Choroid plexus epithelial cell (primary cell): ENCODE measurements at regions not wholly inside any gene's neighbourhood (a gene's known extent, or its start where the extent isn't known, plus 50 kb on each side); places are given as distances from the start of the nearest gene placed in this dataset.

Source experiments
- DNase-seq: peaks from one replicate; pipeline ENCODE4 v3.0.0-alpha.2; 2010; ENCODE audit warnings: low read depth
- H3K4me3 ChIP-seq: 2 replicates; pipeline ENCODE4 v1.5.1; 2011; ENCODE audit warnings: low read depth, mild to moderate bottlenecking, control low read depth, low read length, moderate library complexity
- TF ChIP-seq, protein P1 (sequence below): conservative IDR thresholded peaks from 2 replicates; pipeline ENCODE4 v1.5.1; 2011; ENCODE audit warnings: low read depth, mild to moderate bottlenecking, control low read depth, inconsistent platforms, low read length, moderate library complexity

DNA sequence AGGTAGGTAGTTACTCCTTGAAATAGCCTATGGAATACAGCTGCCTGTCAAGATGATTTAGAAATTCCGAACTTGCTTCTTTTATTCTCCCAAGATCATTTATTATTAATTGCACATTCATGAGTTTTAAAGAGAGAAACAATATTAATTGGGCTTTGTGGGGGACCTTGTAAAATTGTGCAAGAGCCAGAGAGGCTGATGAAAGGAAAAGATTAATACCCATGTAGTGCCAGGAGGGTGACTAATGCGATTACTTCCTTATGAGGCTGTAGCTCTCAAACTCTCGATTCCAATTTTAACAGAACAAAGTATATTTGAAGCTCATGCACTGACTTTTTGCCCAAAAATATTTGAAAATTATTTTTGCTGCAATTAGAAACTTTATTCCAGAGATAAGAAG, 423.8 kb upstream of the ID4 start:
- peak; percentile 29 for DNase-seq
- no peak overlapping the region for H3K4me3 ChIP-seq
- TF ChIP-seq, protein P1, sequence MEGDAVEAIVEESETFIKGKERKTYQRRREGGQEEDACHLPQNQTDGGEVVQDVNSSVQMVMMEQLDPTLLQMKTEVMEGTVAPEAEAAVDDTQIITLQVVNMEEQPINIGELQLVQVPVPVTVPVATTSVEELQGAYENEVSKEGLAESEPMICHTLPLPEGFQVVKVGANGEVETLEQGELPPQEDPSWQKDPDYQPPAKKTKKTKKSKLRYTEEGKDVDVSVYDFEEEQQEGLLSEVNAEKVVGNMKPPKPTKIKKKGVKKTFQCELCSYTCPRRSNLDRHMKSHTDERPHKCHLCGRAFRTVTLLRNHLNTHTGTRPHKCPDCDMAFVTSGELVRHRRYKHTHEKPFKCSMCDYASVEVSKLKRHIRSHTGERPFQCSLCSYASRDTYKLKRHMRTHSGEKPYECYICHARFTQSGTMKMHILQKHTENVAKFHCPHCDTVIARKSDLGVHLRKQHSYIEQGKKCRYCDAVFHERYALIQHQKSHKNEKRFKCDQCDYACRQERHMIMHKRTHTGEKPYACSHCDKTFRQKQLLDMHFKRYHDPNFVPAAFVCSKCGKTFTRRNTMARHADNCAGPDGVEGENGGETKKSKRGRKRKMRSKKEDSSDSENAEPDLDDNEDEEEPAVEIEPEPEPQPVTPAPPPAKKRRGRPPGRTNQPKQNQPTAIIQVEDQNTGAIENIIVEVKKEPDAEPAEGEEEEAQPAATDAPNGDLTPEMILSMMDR = no peak

DNA sequence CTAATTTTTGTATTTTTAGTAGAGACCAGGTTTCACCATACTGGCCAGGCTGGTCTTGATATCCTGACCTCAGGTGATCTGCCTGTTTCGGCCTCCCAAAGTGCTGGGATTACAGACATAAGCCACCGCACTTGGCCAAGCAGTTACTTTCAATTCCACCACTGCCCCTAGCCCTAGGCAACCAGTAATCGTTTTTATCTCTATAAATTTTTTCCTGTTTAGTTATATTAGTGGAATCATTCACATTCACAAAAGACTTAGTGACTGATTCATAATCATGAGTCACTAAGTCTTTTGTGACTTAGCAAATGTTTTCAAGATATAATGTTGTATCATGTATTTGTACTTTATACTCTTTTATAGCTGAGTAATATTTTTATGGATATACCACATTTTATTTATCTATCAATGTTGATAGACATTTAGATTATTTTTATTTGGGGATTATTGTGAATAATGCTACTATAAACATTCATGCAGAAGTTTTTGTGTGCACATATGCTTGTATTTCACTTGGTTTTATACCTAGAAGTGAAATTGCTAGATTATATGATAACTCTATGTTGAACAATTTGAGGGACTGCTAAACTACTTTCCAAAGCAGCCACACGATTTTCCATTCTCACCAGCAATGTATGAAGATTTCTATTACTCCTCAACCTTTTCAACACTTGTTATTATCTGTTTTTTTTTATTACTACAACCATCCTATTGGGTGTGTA, 421.4 kb upstream of the ID4 start:
- H3K4me3 ChIP-seq = no peak overlapping the region
- DNase-seq = peak; percentile 54
- TF ChIP-seq, protein P1 = no peak

GRCh38 chr6:19416811-19417210, 420.4 kb upstream of the ID4 start:
- TF ChIP-seq, protein P1 = no peak
- H3K4me3 ChIP-seq = no peak overlapping the region
- DNase-seq = no peak

DNA sequence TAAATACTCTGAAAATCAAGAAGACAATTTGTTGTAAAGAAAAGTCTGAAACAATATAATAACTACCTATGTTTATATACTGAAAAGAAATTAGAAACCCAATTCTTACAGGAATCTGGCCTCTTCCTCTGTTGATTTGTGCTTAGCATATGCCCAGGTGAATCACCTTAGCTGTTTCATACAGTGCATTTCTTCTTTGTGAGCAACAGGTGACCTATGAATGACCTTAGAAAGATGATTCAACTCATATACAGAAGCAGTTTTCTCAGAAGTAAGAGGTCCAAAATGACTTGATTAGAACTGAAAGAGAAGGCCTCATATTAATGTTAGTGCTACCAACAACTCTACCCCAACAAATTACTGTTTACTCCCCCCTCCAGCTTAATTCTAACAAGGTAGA, 419.5 kb upstream of the ID4 start:
- H3K4me3 ChIP-seq = no peak overlapping the region
- TF ChIP-seq, protein P1 = no peak
- DNase-seq = peak; percentile 71

DNA sequence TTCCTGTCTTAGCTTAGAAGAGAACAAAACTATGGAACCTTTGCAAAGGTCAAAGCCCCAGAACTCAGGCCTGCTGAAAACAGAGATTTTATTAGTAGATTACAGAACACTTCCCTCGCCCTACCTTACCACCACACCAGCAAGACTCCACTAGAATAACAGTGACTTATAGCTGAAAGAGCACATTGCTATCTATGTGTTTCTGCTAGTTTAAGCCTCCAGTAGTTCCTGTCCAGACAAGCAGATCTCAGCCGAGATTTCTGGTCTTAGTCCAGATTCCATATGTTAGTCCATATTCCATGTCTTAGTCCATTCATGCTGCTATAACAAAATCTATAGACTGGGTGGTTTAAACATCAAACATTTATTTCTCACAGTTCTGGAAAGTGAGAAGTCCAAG, 412.3 kb upstream of the ID4 start:
- H3K4me3 ChIP-seq = no peak overlapping the region
- TF ChIP-seq, protein P1 = no peak
- no peak for DNase-seq

DNA sequence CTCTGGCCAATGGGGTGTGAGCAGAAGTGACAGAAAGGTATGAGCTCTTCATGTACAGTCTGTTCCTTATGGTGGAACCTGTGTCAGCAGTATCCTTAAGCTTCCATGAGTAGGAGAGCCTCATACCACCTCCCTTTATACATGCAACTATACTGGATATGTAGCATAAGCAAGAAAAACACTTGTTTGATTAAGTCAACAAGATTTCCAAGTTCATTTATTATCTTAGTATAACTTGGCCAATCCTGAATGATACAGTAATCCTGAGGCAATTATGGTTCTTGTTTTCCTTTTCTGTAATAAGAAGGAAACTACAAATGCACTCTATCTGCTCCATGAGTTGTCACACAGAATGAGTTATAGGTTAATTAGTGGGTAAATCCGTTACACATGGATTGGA, 409.6 kb upstream of the ID4 start:
- TF ChIP-seq, protein P1 = no peak
- no peak for DNase-seq
- H3K4me3 ChIP-seq = no peak overlapping the region

DNA sequence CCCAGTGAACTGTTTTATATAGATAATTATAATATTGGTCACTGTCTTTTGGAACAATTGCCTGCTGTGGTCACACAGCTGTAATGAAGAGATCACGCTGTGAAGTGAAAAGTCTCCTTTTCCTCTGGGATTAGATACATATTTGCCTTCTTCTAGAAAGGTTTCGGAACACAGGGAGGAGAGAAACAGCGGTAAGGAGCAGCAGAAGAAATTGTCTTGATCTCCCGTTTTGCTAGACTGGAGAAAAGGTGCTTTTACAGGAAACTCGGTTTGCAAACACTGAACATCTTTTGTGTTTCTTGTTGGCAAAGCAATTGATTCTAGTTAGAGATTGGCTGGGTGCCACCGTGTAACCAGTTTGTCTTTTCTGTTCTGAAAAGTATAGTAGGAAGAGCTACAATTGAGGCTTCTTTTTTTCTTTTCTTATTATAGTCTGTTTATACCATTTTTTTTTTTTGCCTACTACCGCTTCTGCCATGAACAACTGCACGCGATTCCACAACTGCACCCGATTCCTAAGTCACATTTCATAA, 404.1 kb upstream of the ID4 start:
- peak; percentile 43 for DNase-seq
- TF ChIP-seq, protein P1 = no peak
- H3K4me3 ChIP-seq = no peak overlapping the region
